ENCODE measurements at regions not wholly inside any gene's neighbourhood (a gene's known extent, or its start where the extent isn't known, plus 50 kb on each side); places are given as distances from the start of the nearest gene placed in this dataset.

- no peak for DNase-seq
Measured at GRCh38 chr1:88189525-88189924, 494.5 kb upstream of the PKN2 start.

GRCh38 chr1:88191917-88192316 lies 492.2 kb upstream of the PKN2 start:
- no peak for DNase-seq

- no peak for DNase-seq
Measured at GRCh38 chr1:88194542-88194941, 489.5 kb upstream of the PKN2 start.

- no peak for DNase-seq
Measured at GRCh38 chr1:88200545-88200944, 483.5 kb upstream of the PKN2 start.

GRCh38 chr1:88204111-88204510 lies 480.0 kb upstream of the PKN2 start:
- DNase-seq = no peak

- DNase-seq = no peak
Measured at GRCh38 chr1:88204612-88205167, 479.4 kb upstream of the PKN2 start.

- no peak for DNase-seq
Measured at GRCh38 chr1:88208389-88208788, 475.7 kb upstream of the PKN2 start.

GRCh38 chr1:88210103-88210787 lies 473.8 kb upstream of the PKN2 start:
- DNase-seq = no peak

GRCh38 chr1:88216441-88216840 lies 467.6 kb upstream of the PKN2 start:
- no peak for DNase-seq

- no peak for DNase-seq
Measured at GRCh38 chr1:88217386-88217785, 466.7 kb upstream of the PKN2 start.

- no peak for DNase-seq
Measured at GRCh38 chr1:88219521-88219920, 464.6 kb upstream of the PKN2 start.

GRCh38 chr1:88221411-88221810 lies 462.7 kb upstream of the PKN2 start:
- no peak for DNase-seq

GRCh38 chr1:88224906-88225305 lies 459.2 kb upstream of the PKN2 start:
- DNase-seq = peak; percentile 36

- no peak for DNase-seq
Measured at GRCh38 chr1:88228114-88228513, 456.0 kb upstream of the PKN2 start.

- no peak for DNase-seq
Measured at GRCh38 chr1:88230126-88230525, 453.9 kb upstream of the PKN2 start.

- DNase-seq = peak; percentile 33
Measured at GRCh38 chr1:88237058-88237457, 447.0 kb upstream of the PKN2 start.

- no peak for DNase-seq
Measured at GRCh38 chr1:88239205-88239604, 444.9 kb upstream of the PKN2 start.

GRCh38 chr1:88247666-88248065 lies 436.4 kb upstream of the PKN2 start:
- no peak for DNase-seq

- no peak for DNase-seq
Measured at GRCh38 chr1:88250915-88251314, 433.2 kb upstream of the PKN2 start.

- DNase-seq = no peak
Measured at GRCh38 chr1:88252745-88253144, 431.3 kb upstream of the PKN2 start.

- DNase-seq = no peak
Measured at GRCh38 chr1:88265606-88266005, 418.5 kb upstream of the PKN2 start.

GRCh38 chr1:88266051-88266450 lies 418.0 kb upstream of the PKN2 start:
- no peak for DNase-seq

GRCh38 chr1:88272216-88272615 lies 411.9 kb upstream of the PKN2 start:
- no peak for DNase-seq

- DNase-seq = no peak
Measured at GRCh38 chr1:88274431-88274830, 409.6 kb upstream of the PKN2 start.

- no peak for DNase-seq
Measured at GRCh38 chr1:88275259-88275862, 408.7 kb upstream of the PKN2 start.
